Endothelial cell of umbilical vein (primary cell): ENCODE measurements at regions not wholly inside any gene's neighbourhood (a gene's known extent, or its start where the extent isn't known, plus 50 kb on each side); places are given as distances from the start of the nearest gene placed in this dataset.

Experiments
- BruUV-seq: library from RNA; stranded (reverse); fragments of 400-500 nt; replicated peaks from 2 replicates; lab custom pipeline; 2021; lab: Mats Ljungman, UMichigan
- CTCF ChIA-PET: fragments of 300-600, 350-600 bp; sonication (Branson Sonifier 250); formaldehyde crosslinking; loops from one replicate; lab custom pipeline; 2021; ENCODE audit warnings: antibody characterized with exemption, inconsistent platforms; lab: Charles Lee
- POLR2A ChIA-PET: fragments of 300-600, 350-600 bp; sonication (Branson Sonifier 250); formaldehyde crosslinking; loops from one replicate; lab custom pipeline; 2021; ENCODE audit warnings: antibody characterized with exemption, inconsistent platforms; lab: Charles Lee
- DNase-seq: peaks from one replicate; pipeline ENCODE4 v3.0.0-alpha.2; 2011; ENCODE audit warnings: low read depth, low spot score
- FAIRE-seq: peaks from 2 replicates; lab custom pipeline; 2011; peaks lifted over from hg19 to GRCh38; lab: Jason Lieb, UNC
- H2AFZ ChIP-seq: 2 replicates; pipeline ENCODE4 v1.6.0; 2012; ENCODE audit warnings: low read depth, low read length, control low read depth, inconsistent platforms
- H3K27ac ChIP-seq: 2 replicates; pipeline ENCODE4 v1.5.1; 2011; ENCODE audit warnings: low read depth, mild to moderate bottlenecking, control low read depth, low read length, moderate library complexity; ENCODE audit not compliant: insufficient read depth
- H3K27me3 ChIP-seq, 2 experiments: 2 replicates each; pipeline versions ENCODE4 v1.6.0 to v1.6.1; 2011; ENCODE audit warnings: low read length in 2 of 2, mixed read lengths in 1 of 2; ENCODE audit not compliant: control insufficient read depth in 2 of 2, insufficient read depth in 2 of 2
- H3K36me3 ChIP-seq, 2 experiments: 2 replicates in 1 of 2; 3 replicates in 1 of 2; pipeline ENCODE4 v1.5.1; 2011; ENCODE audit warnings: low read length in 2 of 2, mild to moderate bottlenecking in 1 of 2, moderate library complexity in 1 of 2; ENCODE audit not compliant: control insufficient read depth in 2 of 2, insufficient read depth in 2 of 2; ENCODE audit errors: extremely low read depth in 1 of 2
- H3K4me1 ChIP-seq: 3 replicates; pipeline ENCODE4 v1.5.1; 2011; ENCODE audit warnings: mild to moderate bottlenecking, low read length; ENCODE audit not compliant: control insufficient read depth, insufficient read depth; ENCODE audit errors: extremely low read depth
- H3K4me2 ChIP-seq: 2 replicates; pipeline ENCODE4 v1.6.1; 2011; ENCODE audit warnings: low read length, control low read depth, mixed read lengths; ENCODE audit not compliant: insufficient read depth
- H3K4me3 ChIP-seq, 3 experiments: fragments of 200-600 bp in 1 of 3; sonication (generic), shearing (Covaris generic) in 1 of 3; replicated peaks in 1 of 3; 2 replicates each; pipeline ENCODE4 v1.5.1; 2011 to 2016; ENCODE audit warnings: control low read depth in 3 of 3, low read length in 3 of 3, mild to moderate bottlenecking in 2 of 3, inconsistent platforms in 1 of 3, low read depth in 1 of 3, moderate library complexity in 1 of 3; ENCODE audit not compliant: insufficient read depth in 1 of 3
- H3K79me2 ChIP-seq: 2 replicates; pipeline ENCODE4 v1.6.0; 2012; ENCODE audit warnings: low read length, inconsistent platforms; ENCODE audit not compliant: control insufficient read depth, insufficient read depth
- H3K9ac ChIP-seq: replicated peaks from 2 replicates; pipeline ENCODE3; 2011; ENCODE audit warnings: low read length, control low read depth; ENCODE audit not compliant: insufficient read depth; ENCODE audit errors: extremely low read depth
- H3K9me1 ChIP-seq: replicated peaks from 3 replicates; pipeline ENCODE4 v1.6.0; 2011; ENCODE audit warnings: mild to moderate bottlenecking, low read length; ENCODE audit not compliant: control insufficient read depth, insufficient read depth; ENCODE audit errors: extremely low read depth
- H3K9me3 ChIP-seq: replicated peaks from 2 replicates; pipeline ENCODE4 v1.5.1; 2012; ENCODE audit warnings: low read length, inconsistent platforms; ENCODE audit not compliant: control insufficient read depth, insufficient read depth
- H4K20me1 ChIP-seq: replicated peaks from 2 replicates; pipeline ENCODE3; 2011; ENCODE audit warnings: mild to moderate bottlenecking, low read length; ENCODE audit not compliant: control insufficient read depth, insufficient read depth; ENCODE audit errors: extremely low read depth
- CTCF ChIP-seq, 2 donors: IDR thresholded peaks; 1 replicate in 1 of 2; 2 replicates in 1 of 2; pipeline ENCODE4 v1.5.1; 2011; ENCODE audit warnings: low read length in 2 of 2, mild to moderate bottlenecking in 2 of 2, moderate library complexity in 2 of 2, control low read depth in 1 of 2, inconsistent platforms in 1 of 2, low read depth in 1 of 2; ENCODE audit not compliant: insufficient read depth in 1 of 2; ENCODE audit errors: extremely low read depth in 1 of 2
- EZH2 ChIP-seq: IDR thresholded peaks from 2 replicates; pipeline ENCODE4 v1.6.1; 2012; ENCODE audit warnings: borderline replicate concordance, low read depth, mild to moderate bottlenecking, moderate library complexity, low read length, inconsistent platforms; ENCODE audit not compliant: severe bottlenecking
- FOS ChIP-seq: IDR thresholded peaks from 2 replicates; pipeline ENCODE4 v1.6.1; 2011; ENCODE audit warnings: mild to moderate bottlenecking, low read length, moderate library complexity, borderline replicate concordance; ENCODE audit not compliant: insufficient read depth
- GATA2 ChIP-seq: IDR thresholded peaks from 2 replicates; pipeline ENCODE4 v1.7.0; 2011; ENCODE audit warnings: low read depth, mild to moderate bottlenecking, moderate library complexity, mixed read lengths, low read length; ENCODE audit not compliant: insufficient read length, insufficient read depth
- JUN ChIP-seq: IDR thresholded peaks from 2 replicates; pipeline ENCODE4 v1.6.1; 2011; ENCODE audit warnings: borderline replicate concordance, low read depth; ENCODE audit not compliant: insufficient read length, insufficient read depth
- MAX ChIP-seq: IDR thresholded peaks from 2 replicates; pipeline ENCODE4 v1.6.1; 2011; ENCODE audit not compliant: insufficient read depth, insufficient read length
- MYC ChIP-seq: IDR thresholded peaks from one replicate; pipeline ENCODE4 v1.6.1; 2011; ENCODE audit warnings: mild to moderate bottlenecking, low read depth, low read length
- POLR2A ChIP-seq: IDR thresholded peaks from 2 replicates; pipeline ENCODE4 v1.6.1; 2012; ENCODE audit warnings: low read depth, mild to moderate bottlenecking, control low read depth, low read length
- POLR2AphosphoS5 ChIP-seq: IDR thresholded peaks from 2 replicates; pipeline ENCODE4 v1.6.1; 2012; ENCODE audit warnings: low read depth, mild to moderate bottlenecking, control low read depth, low read length, moderate library complexity; ENCODE audit not compliant: insufficient read depth
- dilution Hi-C: fragments of 300-500 bp; cut with MboI; formaldehyde crosslinking; loops from one replicate; pipeline ENCODE4 v1.15.0; 2019; ENCODE audit warnings: low sequenced_read_pairs; ENCODE audit not compliant: extremely low pct_ligation_motif_present
- intact Hi-C: fragments of 100-400 bp; cut with micrococcal nuclease; formaldehyde crosslinking; loops from one replicate; pipeline ENCODE4 v1.10.0; 2022

GRCh38 chr1:229834230-229834629 lies 208.2 kb downstream of the URB2 start:
- H3K9ac ChIP-seq = no peak overlapping the region
- FAIRE-seq (no peak), DNase-seq (no peak)
- intact Hi-C loops (no loop called here), dilution Hi-C loops (no loop called here)
- CTCF ChIA-PET = interaction anchor here (1.3 kb wide), 1 partner anchor 59 kb away, joined by 3 read pairs; no protein-coding TSS in a partner anchor
- H3K79me2 ChIP-seq = no peaks in the 10 kb centered on the region
- H4K20me1 ChIP-seq = no peaks in the 10 kb centered on the region
- H2AFZ ChIP-seq = no peak overlapping the region
- no TSS peak for BruUV-seq
- H3K27ac ChIP-seq = no peak overlapping the region
- H3K4me2 ChIP-seq = no peak overlapping the region
- TF ChIP-seq FOS (no peak), MAX (no peak), POLR2AphosphoS5 (no peak), MYC (no peak), CTCF (IDR thresholded peaks at IDR 0.05; ENCODE audit: extremely low read depth in 1 of 2, insufficient read depth in 1 of 2, low read depth in 1 of 2, low read length in 2 of 2) (no peak), EZH2 (no peak), POLR2A (no peak), JUN (no peak), GATA2 (no peak)
- POLR2A ChIA-PET = no interaction called here
- no peaks in the 10 kb centered on the region for H3K27me3 ChIP-seq
- H3K36me3 ChIP-seq = no peaks in the 10 kb centered on the region
- no peaks in the 10 kb centered on the region for H3K9me1 ChIP-seq
- H3K9me3 ChIP-seq = no peaks in the 10 kb centered on the region
- no peak overlapping the region for H3K4me3 ChIP-seq
- no peaks in the 10 kb centered on the region for H3K4me1 ChIP-seq
